ENCODE measurements at regions not wholly inside any gene's neighbourhood (a gene's known extent, or its start where the extent isn't known, plus 50 kb on each side); places are given as distances from the start of the nearest gene placed in this dataset.

DNA sequence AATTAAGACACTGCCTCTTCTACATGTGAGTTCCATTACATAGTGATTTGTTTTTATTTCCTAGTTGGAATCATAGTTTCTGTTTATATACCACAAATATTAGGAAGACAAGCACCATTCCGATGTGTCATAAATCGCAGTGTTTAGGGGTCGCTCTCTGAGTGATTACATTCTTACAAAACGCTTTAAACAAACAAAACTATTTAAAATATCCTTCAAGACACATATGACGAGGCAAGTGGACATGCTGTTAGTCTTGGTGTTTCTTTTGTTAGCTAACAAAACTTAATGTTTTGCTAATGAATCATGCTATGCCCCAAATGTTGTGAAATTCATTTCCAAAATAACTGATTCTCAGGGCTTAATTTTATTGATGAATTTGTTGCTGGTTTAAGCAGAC, 1219.3 kb upstream of the PRKX start:
- no peak for TF ChIP-seq EZH2 (IDR thresholded peaks at IDR 0.05; ENCODE audit: low read length)
- TF ChIP-seq, protein P1, sequence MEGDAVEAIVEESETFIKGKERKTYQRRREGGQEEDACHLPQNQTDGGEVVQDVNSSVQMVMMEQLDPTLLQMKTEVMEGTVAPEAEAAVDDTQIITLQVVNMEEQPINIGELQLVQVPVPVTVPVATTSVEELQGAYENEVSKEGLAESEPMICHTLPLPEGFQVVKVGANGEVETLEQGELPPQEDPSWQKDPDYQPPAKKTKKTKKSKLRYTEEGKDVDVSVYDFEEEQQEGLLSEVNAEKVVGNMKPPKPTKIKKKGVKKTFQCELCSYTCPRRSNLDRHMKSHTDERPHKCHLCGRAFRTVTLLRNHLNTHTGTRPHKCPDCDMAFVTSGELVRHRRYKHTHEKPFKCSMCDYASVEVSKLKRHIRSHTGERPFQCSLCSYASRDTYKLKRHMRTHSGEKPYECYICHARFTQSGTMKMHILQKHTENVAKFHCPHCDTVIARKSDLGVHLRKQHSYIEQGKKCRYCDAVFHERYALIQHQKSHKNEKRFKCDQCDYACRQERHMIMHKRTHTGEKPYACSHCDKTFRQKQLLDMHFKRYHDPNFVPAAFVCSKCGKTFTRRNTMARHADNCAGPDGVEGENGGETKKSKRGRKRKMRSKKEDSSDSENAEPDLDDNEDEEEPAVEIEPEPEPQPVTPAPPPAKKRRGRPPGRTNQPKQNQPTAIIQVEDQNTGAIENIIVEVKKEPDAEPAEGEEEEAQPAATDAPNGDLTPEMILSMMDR (optimal IDR thresholded peaks at IDR 0.05 in 1 of 3, IDR thresholded peaks at IDR 0.05 in 1 of 3, conservative IDR thresholded peaks at IDR 0.05 in 1 of 3; ENCODE audit: extremely low read depth in 1 of 3, insufficient read depth in 2 of 3, low read length in 3 of 3), result no peak
